ENCODE measurements at regions not wholly inside any gene's neighbourhood (a gene's known extent, or its start where the extent isn't known, plus 50 kb on each side); places are given as distances from the start of the nearest gene placed in this dataset.

DNA sequence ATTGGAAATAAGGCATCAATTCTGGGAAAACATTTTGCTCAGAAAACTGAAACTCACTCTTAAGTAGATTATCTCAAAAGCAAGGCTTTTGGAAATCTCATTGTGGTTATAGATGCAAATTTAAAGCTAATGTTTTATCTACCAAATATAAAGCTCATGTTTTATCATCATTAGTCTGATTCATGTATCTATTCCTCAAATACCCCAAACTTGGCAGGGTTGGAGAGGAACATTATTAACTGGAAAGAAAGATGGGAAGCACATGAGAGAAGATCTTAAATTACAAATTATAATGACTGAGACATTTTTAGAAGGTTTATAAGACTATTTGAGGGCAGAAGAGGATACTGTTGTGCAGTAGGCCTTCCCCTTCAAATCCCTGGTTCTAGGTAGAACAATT is 137.3 kb upstream of the TGFBR2 start:
- Histone ChIP-seq H3K4me3 (no peak overlapping the region), H3K36me3 (no peaks in the 10 kb centered on the region), H3K9me3 (ENCODE audit: low read depth) (no peaks in the 10 kb centered on the region), H3K27me3 (no peaks in the 10 kb centered on the region), H3K27ac (no peak overlapping the region), H3K4me1 (ENCODE audit: low read depth) (no peaks in the 10 kb centered on the region)
- TF ChIP-seq, protein P1, sequence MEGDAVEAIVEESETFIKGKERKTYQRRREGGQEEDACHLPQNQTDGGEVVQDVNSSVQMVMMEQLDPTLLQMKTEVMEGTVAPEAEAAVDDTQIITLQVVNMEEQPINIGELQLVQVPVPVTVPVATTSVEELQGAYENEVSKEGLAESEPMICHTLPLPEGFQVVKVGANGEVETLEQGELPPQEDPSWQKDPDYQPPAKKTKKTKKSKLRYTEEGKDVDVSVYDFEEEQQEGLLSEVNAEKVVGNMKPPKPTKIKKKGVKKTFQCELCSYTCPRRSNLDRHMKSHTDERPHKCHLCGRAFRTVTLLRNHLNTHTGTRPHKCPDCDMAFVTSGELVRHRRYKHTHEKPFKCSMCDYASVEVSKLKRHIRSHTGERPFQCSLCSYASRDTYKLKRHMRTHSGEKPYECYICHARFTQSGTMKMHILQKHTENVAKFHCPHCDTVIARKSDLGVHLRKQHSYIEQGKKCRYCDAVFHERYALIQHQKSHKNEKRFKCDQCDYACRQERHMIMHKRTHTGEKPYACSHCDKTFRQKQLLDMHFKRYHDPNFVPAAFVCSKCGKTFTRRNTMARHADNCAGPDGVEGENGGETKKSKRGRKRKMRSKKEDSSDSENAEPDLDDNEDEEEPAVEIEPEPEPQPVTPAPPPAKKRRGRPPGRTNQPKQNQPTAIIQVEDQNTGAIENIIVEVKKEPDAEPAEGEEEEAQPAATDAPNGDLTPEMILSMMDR (IDR thresholded peaks at IDR 0.05; ENCODE audit: low read depth, low read length): no peak
- no peak for DNase-seq (ENCODE audit: low read depth in 1 of 2, low spot score in 1 of 2)

DNA sequence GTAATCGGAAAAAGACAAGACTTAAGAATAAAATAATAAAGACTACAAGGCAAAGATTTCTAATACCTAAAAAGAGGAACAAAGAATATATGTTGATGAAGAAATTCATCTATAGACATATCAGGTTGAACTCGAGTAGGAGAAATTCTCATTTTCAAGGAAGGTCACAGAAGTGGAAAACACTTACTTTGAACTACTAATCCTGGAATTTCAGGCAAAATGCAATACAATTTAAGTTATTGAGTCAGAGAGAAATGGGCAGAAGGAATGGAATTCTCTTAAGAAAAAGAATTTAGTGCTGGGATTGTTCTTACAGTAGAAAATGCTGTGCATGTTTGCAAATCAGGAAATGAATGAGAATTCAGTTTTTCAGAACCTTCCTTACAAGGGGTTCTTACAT is 135.9 kb upstream of the TGFBR2 start:
- TF ChIP-seq, protein P1 (IDR thresholded peaks at IDR 0.05; ENCODE audit: low read depth, low read length): no peak
- H3K27me3 ChIP-seq: no peaks in the 10 kb centered on the region
- no peaks in the 10 kb centered on the region for H3K9me3 ChIP-seq (ENCODE audit: low read depth)
- no peaks in the 10 kb centered on the region for H3K4me1 ChIP-seq (ENCODE audit: low read depth)
- no peaks in the 10 kb centered on the region for H3K36me3 ChIP-seq
- H3K4me3 ChIP-seq: no peak overlapping the region
- no peak overlapping the region for H3K27ac ChIP-seq
- DNase-seq (ENCODE audit: low read depth in 1 of 2, low spot score in 1 of 2): peak in 1 of 2 donors; percentile 36

DNA sequence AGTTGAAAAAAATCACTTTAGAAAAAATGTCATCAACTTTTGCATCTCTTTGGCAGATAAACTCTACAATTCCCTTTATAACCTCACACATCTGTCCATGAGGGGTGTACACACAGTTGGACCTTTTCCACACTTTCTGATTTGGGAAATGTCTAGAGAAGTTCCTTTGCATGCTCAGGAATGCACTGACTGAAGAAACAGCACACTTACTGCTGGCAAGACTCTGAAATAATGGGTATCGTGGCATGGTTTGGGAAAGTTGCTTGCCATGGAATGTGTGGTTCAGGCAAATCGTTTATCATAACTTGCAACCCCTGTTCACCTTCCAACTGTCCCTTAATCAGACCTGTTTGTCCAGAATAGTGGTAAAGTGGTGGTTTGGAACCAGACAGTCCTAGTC is 135.3 kb upstream of the TGFBR2 start:
- H3K36me3 ChIP-seq: no peaks in the 10 kb centered on the region
- peak in 1 of 2 donors; percentile 79 for DNase-seq (ENCODE audit: low read depth in 1 of 2, low spot score in 1 of 2)
- H3K9me3 ChIP-seq (ENCODE audit: low read depth): no peaks in the 10 kb centered on the region
- H3K27me3 ChIP-seq: no peaks in the 10 kb centered on the region
- H3K4me1 ChIP-seq (ENCODE audit: low read depth): no peaks in the 10 kb centered on the region
- H3K4me3 ChIP-seq: no peak overlapping the region
- TF ChIP-seq, protein P1 (IDR thresholded peaks at IDR 0.05; ENCODE audit: low read depth, low read length): no peak
- no peak overlapping the region for H3K27ac ChIP-seq

DNA sequence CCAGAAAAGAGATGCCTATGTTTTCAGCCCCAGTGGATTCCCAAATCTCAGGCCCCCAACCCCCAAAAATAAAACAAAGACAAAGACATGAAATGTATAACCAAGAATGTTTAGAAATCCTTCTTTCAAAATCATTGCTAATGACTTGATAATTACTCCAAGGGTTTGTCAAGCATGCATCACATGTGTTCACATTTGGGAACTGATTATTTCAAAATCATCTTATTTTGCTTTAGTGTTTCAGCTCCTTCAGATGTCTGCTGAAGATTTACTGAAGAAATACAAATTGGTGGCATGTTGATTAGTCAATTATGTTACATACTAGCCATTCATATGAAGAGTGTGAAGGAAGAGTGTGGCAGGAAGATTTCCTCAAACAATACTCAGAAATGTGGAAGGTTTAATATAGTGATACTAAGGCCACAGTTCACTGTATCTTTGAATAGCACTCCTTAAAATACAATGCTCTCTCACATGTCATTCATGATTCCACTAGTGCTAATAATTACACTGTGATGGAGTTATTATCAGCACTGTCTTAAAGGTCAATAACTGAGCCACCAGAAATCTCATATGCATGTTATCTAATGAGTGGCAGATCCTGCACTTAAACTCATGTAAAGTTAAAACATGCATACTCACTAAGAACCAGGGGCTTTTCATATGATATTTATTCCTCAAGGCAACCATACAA is 134.5 kb upstream of the TGFBR2 start:
- Histone ChIP-seq H3K4me3 (no peak overlapping the region), H3K36me3 (no peaks in the 10 kb centered on the region), H3K9me3 (ENCODE audit: low read depth) (no peaks in the 10 kb centered on the region), H3K27ac (no peak overlapping the region), H3K4me1 (ENCODE audit: low read depth) (no peaks in the 10 kb centered on the region), H3K27me3 (no peaks in the 10 kb centered on the region)
- TF ChIP-seq, protein P1 (IDR thresholded peaks at IDR 0.05; ENCODE audit: low read depth, low read length): no peak
- DNase-seq (ENCODE audit: low read depth in 1 of 2, low spot score in 1 of 2): no peak

DNA sequence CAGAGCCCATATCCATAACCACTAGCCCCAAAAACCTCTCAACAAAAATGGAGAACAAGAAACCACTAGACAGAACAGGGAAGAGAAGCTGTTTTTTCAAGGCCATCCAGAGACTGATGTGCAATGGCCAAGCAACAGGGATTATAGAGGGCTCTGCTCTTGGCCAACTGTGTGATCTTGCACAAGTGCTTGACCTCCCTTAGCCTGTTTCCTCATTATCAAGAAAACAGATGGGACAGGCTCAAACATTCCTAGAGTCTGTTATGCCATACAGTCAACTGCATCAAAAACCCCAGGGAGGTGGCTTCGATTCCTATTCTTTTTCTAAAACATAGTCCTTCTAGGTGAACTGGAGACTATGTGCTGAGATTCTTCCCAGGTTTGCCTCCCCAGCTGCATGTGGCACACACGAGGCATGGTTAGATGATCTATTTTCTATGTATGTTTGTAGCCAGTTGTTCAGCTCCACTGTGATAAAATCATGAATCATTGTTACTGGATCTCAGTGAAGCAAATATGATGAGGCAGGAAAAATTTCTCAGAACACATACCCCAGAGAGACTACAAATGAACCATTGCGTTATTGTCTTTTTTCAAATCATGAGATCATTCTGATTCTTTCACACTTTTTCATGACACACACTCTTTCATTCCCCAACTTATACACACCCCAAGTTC is 132.9 kb upstream of the TGFBR2 start:
- Histone ChIP-seq H3K4me3 (no peak overlapping the region), H3K9me3 (ENCODE audit: low read depth) (no peaks in the 10 kb centered on the region), H3K27ac (no peak overlapping the region), H3K27me3 (no peaks in the 10 kb centered on the region), H3K36me3 (no peaks in the 10 kb centered on the region), H3K4me1 (ENCODE audit: low read depth) (no peaks in the 10 kb centered on the region)
- DNase-seq (ENCODE audit: low read depth in 1 of 2, low spot score in 1 of 2): peak in 1 of 2 donors; percentile 80
- TF ChIP-seq, protein P1 (IDR thresholded peaks at IDR 0.05; ENCODE audit: low read depth, low read length): no peak

All from cardiac muscle cell (in vitro differentiated cells and primary cell).